CD4-positive, CD25-positive, alpha-beta regulatory T cell (primary cell): ENCODE measurements at regions not wholly inside any gene's neighbourhood (a gene's known extent, or its start where the extent isn't known, plus 50 kb on each side); places are given as distances from the start of the nearest gene placed in this dataset.

ENCODE experiments used
- ATAC-seq, 2 donors: fragments of 150-1000 bp; cut with Tn5 transposase; one replicate each; pipeline ENCODE4 v1.10.0; 2021; ENCODE audit warnings: low read depth in 2 of 2, moderate number of reproducible peaks in 2 of 2, moderate library complexity in 1 of 2
- DNase-seq, 3 donors: peaks; one replicate each; pipeline versions ENCODE4 v3.0.0 to v3.0.0-alpha.2; 2012 to 2022; ENCODE audit warnings: mixed read lengths in 1 of 3
- H3K27ac ChIP-seq: one replicate; pipeline ENCODE4 v1.7.0; 2013; ENCODE audit warnings: mild to moderate bottlenecking, low read length; ENCODE audit not compliant: insufficient read depth, poor library complexity, severe bottlenecking
- H3K27me3 ChIP-seq: one replicate; pipeline ENCODE4 v1.7.0; 2013; ENCODE audit warnings: low read length; ENCODE audit not compliant: control insufficient read depth, insufficient read depth
- H3K36me3 ChIP-seq: one replicate; pipeline ENCODE4 v1.7.0; 2013; ENCODE audit warnings: mild to moderate bottlenecking, low read length, moderate library complexity; ENCODE audit not compliant: control insufficient read depth, insufficient read depth
- H3K4me1 ChIP-seq: 2 replicates; pipeline ENCODE4 v1.7.0; 2013; ENCODE audit warnings: mild to moderate bottlenecking, low read length; ENCODE audit not compliant: insufficient read depth, control insufficient read depth, poor library complexity, severe bottlenecking
- H3K4me3 ChIP-seq: one replicate; pipeline ENCODE4 v1.7.0; 2013; ENCODE audit warnings: low read depth, mild to moderate bottlenecking, low read length, moderate library complexity
- H3K9me3 ChIP-seq, 2 experiments: 1 replicate in 1 of 2; 2 replicates in 1 of 2; pipeline ENCODE4 v1.7.0; 2013; ENCODE audit warnings: low read length in 2 of 2, mild to moderate bottlenecking in 1 of 2, moderate library complexity in 1 of 2; ENCODE audit not compliant: control insufficient read depth in 2 of 2
- H3K27ac Mint-ChIP-seq, 3 donors: one replicate each; pipeline ENCODE4 v1.8.0; 2020 to 2022; ENCODE audit warnings: mild to moderate bottlenecking in 3 of 3, mixed read lengths in 3 of 3, moderate library complexity in 2 of 3
- H3K27me3 Mint-ChIP-seq: one replicate; pipeline ENCODE4 v1.8.0; 2022; ENCODE audit warnings: mild to moderate bottlenecking, mixed read lengths
- H3K36me3 Mint-ChIP-seq: one replicate; pipeline ENCODE4 v1.8.0; 2020; ENCODE audit warnings: mixed read lengths
- H3K4me1 Mint-ChIP-seq, 4 donors: one replicate each; pipeline ENCODE4 v1.8.0; 2020 to 2022; ENCODE audit warnings: mixed read lengths in 4 of 4, mild to moderate bottlenecking in 1 of 4
- H3K4me3 Mint-ChIP-seq, 4 donors: one replicate each; pipeline ENCODE4 v1.8.0; 2020 to 2022; ENCODE audit warnings: mild to moderate bottlenecking in 4 of 4, mixed read lengths in 4 of 4, moderate library complexity in 3 of 4
- H3K9me3 Mint-ChIP-seq, 7 donors: one replicate each; pipeline ENCODE4 v1.8.0; 2020 to 2022; ENCODE audit warnings: mixed read lengths in 7 of 7, mild to moderate bottlenecking in 3 of 7, moderate library complexity in 2 of 7

DNA sequence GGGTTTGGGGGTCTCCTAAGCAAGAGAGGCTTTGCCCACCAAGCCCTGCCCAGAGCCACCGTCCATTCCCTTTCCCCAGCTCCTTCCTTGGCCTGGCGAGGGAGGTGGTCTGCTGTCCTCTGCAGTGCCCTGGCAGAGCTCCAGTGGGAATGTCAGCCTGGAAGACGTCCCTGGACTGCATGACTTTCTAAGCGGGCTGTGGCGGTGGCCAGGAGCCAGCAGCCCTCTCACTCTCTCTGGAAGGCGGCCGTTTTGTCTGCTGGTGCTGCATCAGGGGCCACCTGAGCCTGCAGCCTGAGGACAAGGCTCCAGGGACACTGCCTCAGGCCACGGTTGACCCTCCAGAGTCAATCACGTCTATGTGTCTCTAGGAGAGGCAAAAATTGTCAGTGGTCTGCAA is 271.0 kb downstream of the SKAP2 start:
- H3K4me3 Mint-ChIP-seq = no peak overlapping the region
- H3K27me3 Mint-ChIP-seq = peaks cover 31% of the 10 kb centered on the region
- Histone ChIP-seq H3K27me3 (peaks cover 6% of the 10 kb centered on the region), H3K27ac (no peak overlapping the region), H3K4me1 (no peaks in the 10 kb centered on the region), H3K9me3 (no peaks in the 10 kb centered on the region), H3K4me3 (no peak overlapping the region), H3K36me3 (no peaks in the 10 kb centered on the region)
- H3K36me3 Mint-ChIP-seq = no peaks in the 10 kb centered on the region
- peaks cover 0 to 4% (median 0%) of the 10 kb centered on the region in 7 donors for H3K9me3 Mint-ChIP-seq
- DNase-seq (no peak), ATAC-seq (no peak)
- H3K27ac Mint-ChIP-seq = no peak overlapping the region
- H3K4me1 Mint-ChIP-seq = no peaks in the 10 kb centered on the region

DNA sequence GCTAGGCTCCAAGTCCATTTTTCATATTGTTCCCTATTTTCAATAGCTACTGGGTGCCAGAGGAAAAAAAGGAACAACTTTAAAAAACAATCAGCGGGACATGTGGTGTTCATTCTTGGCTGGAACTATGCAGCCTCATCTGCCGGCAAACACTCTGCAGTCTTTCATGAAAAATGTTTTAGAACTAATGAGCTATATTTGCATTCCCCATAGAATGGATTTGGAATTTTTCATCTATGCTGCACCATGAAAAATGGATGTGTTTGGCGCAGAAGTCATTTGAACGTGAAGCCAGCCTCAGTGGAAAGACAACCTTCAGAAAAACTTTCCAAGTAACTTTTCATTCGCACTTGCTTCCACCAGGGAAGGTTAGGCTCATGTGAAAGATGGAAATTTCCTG is 270.5 kb downstream of the SKAP2 start:
- DNase-seq (no peak), ATAC-seq (no peak)
- H3K4me1 ChIP-seq = no peaks in the 10 kb centered on the region
- H3K27ac ChIP-seq = no peak overlapping the region
- H3K36me3 ChIP-seq = no peaks in the 10 kb centered on the region
- H3K9me3 ChIP-seq = no peaks in the 10 kb centered on the region
- Mint-ChIP-seq H3K36me3 (no peaks in the 10 kb centered on the region), H3K9me3 (peaks cover 0 to 4% (median 0%) of the 10 kb centered on the region in 7 donors), H3K4me1 (no peaks in the 10 kb centered on the region), H3K4me3 (no peak overlapping the region), H3K27ac (no peak overlapping the region), H3K27me3 (peaks cover 31% of the 10 kb centered on the region)
- peaks cover 6% of the 10 kb centered on the region for H3K27me3 ChIP-seq
- no peak overlapping the region for H3K4me3 ChIP-seq

DNA sequence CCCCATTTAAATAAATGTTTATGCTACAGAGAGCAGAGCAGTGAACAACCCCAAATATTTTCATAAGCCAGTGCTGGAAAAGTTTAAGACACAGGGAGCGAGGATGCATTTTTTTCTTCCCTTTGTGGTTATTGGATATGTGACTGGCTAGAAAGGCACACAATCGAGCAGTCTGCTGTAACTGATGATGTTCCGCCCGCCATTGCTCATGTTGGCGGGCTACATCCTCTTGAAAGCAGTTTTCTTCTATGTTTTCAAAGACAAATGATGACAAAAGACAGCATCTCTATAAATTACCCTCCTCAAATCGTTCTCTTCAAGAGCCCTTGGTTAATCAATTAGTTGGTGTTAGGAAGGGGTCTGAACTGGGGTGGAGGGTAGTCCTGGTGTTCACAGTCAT is 269.8 kb downstream of the SKAP2 start:
- no peak overlapping the region for H3K27ac Mint-ChIP-seq
- H3K9me3 ChIP-seq = no peaks in the 10 kb centered on the region
- no peak overlapping the region for H3K4me3 Mint-ChIP-seq
- no peaks in the 10 kb centered on the region for H3K36me3 Mint-ChIP-seq
- DNase-seq (no peak), ATAC-seq (no peak)
- H3K27ac ChIP-seq = no peak overlapping the region
- H3K4me1 Mint-ChIP-seq = no peaks in the 10 kb centered on the region
- H3K27me3 ChIP-seq = peaks cover 5% of the 10 kb centered on the region
- no peaks in the 10 kb centered on the region for H3K4me1 ChIP-seq
- H3K9me3 Mint-ChIP-seq = peaks cover 0 to 4% (median 0%) of the 10 kb centered on the region in 7 donors
- H3K27me3 Mint-ChIP-seq = peaks cover 27% of the 10 kb centered on the region
- H3K4me3 ChIP-seq = no peak overlapping the region
- no peaks in the 10 kb centered on the region for H3K36me3 ChIP-seq

GRCh38 chr7:26598867-26599266 is 265.5 kb downstream of the SKAP2 start:
- no peak for ATAC-seq
- no peak for DNase-seq
- H3K4me3 ChIP-seq = no peak overlapping the region
- no peaks in the 10 kb centered on the region for H3K36me3 ChIP-seq
- H3K9me3 ChIP-seq = no peaks in the 10 kb centered on the region
- no peaks in the 10 kb centered on the region for H3K4me1 ChIP-seq
- Mint-ChIP-seq H3K27ac (no peak overlapping the region), H3K27me3 (peaks cover 22% of the 10 kb centered on the region), H3K4me1 (no peaks in the 10 kb centered on the region), H3K9me3 (peaks cover 0 to 4% (median 0%) of the 10 kb centered on the region in 7 donors), H3K4me3 (no peak overlapping the region), H3K36me3 (no peaks in the 10 kb centered on the region)
- no peaks in the 10 kb centered on the region for H3K27me3 ChIP-seq
- no peak overlapping the region for H3K27ac ChIP-seq

DNA sequence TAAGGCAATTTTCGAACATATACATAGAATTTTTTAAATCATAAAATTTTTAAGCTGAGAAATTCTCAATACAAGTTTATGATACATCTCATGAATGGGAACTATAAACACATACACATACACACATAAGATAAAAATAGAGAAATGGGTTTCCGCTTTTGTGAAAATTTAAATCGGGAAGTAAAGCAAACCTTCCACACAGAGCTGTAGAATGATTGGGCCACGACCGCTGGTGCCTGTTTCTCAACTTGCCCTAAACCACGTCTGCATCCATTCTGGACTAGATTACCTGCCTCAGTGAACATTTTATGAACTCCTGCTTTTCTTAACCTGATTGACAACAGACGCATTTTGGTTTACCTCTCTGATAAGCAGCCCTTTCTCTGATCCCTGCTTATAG is 264.4 kb downstream of the SKAP2 start:
- no peaks in the 10 kb centered on the region for H3K36me3 ChIP-seq
- peaks cover 0 to 4% (median 0%) of the 10 kb centered on the region in 7 donors for H3K9me3 Mint-ChIP-seq
- no peaks in the 10 kb centered on the region for H3K9me3 ChIP-seq
- H3K4me3 Mint-ChIP-seq = no peak overlapping the region
- H3K36me3 Mint-ChIP-seq = no peaks in the 10 kb centered on the region
- no peak for ATAC-seq
- no peak overlapping the region for H3K27ac Mint-ChIP-seq
- H3K4me3 ChIP-seq = no peak overlapping the region
- no peaks in the 10 kb centered on the region for H3K4me1 Mint-ChIP-seq
- no peaks in the 10 kb centered on the region for H3K27me3 ChIP-seq
- H3K27me3 Mint-ChIP-seq = peaks cover 22% of the 10 kb centered on the region
- no peaks in the 10 kb centered on the region for H3K4me1 ChIP-seq
- H3K27ac ChIP-seq = no peak overlapping the region
- no peak for DNase-seq

DNA sequence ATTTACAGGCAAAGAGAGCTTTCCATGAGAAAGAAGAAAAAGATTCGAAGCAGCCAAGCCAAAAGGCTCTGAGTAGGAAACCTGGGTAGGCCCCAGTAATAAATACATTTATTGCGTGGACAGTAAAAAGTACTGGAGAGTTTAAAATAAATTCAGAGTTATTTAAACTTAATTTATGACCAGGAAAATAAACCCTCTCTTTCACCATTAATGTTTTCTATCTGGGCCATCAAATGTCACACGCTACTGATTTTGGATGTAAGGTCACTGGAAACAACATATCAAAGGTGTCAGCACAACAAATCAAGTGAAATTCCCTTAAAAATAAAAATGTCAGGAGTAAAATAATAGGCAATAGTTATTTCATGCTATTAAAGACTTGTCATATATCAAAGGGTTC is 264.0 kb downstream of the SKAP2 start:
- Histone ChIP-seq H3K27ac (no peak overlapping the region), H3K36me3 (no peaks in the 10 kb centered on the region), H3K27me3 (no peaks in the 10 kb centered on the region), H3K4me1 (no peaks in the 10 kb centered on the region), H3K9me3 (no peaks in the 10 kb centered on the region), H3K4me3 (no peak overlapping the region)
- DNase-seq (no peak), ATAC-seq (no peak)
- H3K4me3 Mint-ChIP-seq = no peak overlapping the region
- no peak overlapping the region for H3K27ac Mint-ChIP-seq
- H3K36me3 Mint-ChIP-seq = no peaks in the 10 kb centered on the region
- no peaks in the 10 kb centered on the region for H3K4me1 Mint-ChIP-seq
- H3K27me3 Mint-ChIP-seq = peaks cover 22% of the 10 kb centered on the region
- H3K9me3 Mint-ChIP-seq = peaks cover 0 to 4% (median 0%) of the 10 kb centered on the region in 7 donors

- Histone ChIP-seq H3K4me1 (no peaks in the 10 kb centered on the region), H3K9me3 (no peaks in the 10 kb centered on the region), H3K36me3 (no peaks in the 10 kb centered on the region), H3K27ac (no peak overlapping the region), H3K27me3 (no peaks in the 10 kb centered on the region), H3K4me3 (no peak overlapping the region)
- H3K9me3 Mint-ChIP-seq = peaks cover 0 to 1% (median 0%) of the 10 kb centered on the region in 7 donors
- no peaks in the 10 kb centered on the region for H3K36me3 Mint-ChIP-seq
- no peak overlapping the region for H3K4me3 Mint-ChIP-seq
- ATAC-seq (no peak), DNase-seq (no peak)
- H3K27me3 Mint-ChIP-seq = peaks cover 14% of the 10 kb centered on the region
- no peak overlapping the region for H3K27ac Mint-ChIP-seq
- no peaks in the 10 kb centered on the region for H3K4me1 Mint-ChIP-seq
Observed at GRCh38 chr7:26603631-26604030, 260.8 kb downstream of the SKAP2 start.

- Histone ChIP-seq H3K4me1 (no peaks in the 10 kb centered on the region), H3K9me3 (no peaks in the 10 kb centered on the region), H3K27me3 (no peaks in the 10 kb centered on the region), H3K36me3 (no peaks in the 10 kb centered on the region), H3K4me3 (no peak overlapping the region), H3K27ac (no peak overlapping the region)
- Mint-ChIP-seq H3K4me1 (no peaks in the 10 kb centered on the region), H3K36me3 (no peaks in the 10 kb centered on the region), H3K9me3 (peaks cover 0 to 1% (median 0%) of the 10 kb centered on the region in 7 donors), H3K27me3 (peaks cover 12% of the 10 kb centered on the region), H3K27ac (no peak overlapping the region), H3K4me3 (no peak overlapping the region)
- ATAC-seq = no peak
- no peak for DNase-seq
Observed at GRCh38 chr7:26608402-26608801, 256.0 kb downstream of the SKAP2 start.
